Keratinocyte (primary cell): ENCODE measurements at regions not wholly inside any gene's neighbourhood (a gene's known extent, or its start where the extent isn't known, plus 50 kb on each side); places are given as distances from the start of the nearest gene placed in this dataset.

ENCODE experiments used
- EZH2 ChIP-seq: IDR thresholded peaks from one replicate; pipeline ENCODE4 v1.6.1; 2012; ENCODE audit warnings: inconsistent platforms, mild to moderate bottlenecking, low read length, moderate library complexity
- TF ChIP-seq, protein P1 (sequence below), 3 experiments: IDR thresholded peaks in 1 of 3; conservative IDR thresholded peaks in 1 of 3; optimal IDR thresholded peaks in 1 of 3; 2 replicates in 2 of 3; 3 replicates in 1 of 3; pipeline versions ENCODE3 to v1.5.1; 2011; ENCODE audit warnings: low read length in 3 of 3, mild to moderate bottlenecking in 3 of 3, moderate library complexity in 2 of 3, control low read depth in 1 of 3, inconsistent platforms in 1 of 3; ENCODE audit not compliant: insufficient read depth in 2 of 3; ENCODE audit errors: extremely low read depth in 1 of 3

DNA sequence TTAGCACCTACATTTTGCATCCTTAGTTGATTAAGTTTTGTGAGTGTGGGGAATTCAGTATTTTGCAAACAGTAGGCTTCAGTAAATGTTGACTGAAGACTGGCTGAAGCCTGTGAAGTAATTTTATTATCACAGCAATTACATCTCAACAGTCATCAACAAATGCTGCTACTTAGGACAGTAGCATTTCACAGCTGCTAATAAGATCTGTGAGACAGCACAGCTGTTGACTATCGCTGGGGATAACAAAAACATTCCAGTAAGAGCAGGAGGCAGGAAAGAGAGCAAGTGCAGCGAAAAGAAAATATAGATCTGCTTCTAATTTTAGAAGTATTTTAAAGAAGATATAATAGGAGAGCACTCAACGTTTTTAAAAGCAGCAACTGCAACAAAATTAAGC lies 117.3 kb upstream of the FGF10 start:
- TF ChIP-seq, protein P1, sequence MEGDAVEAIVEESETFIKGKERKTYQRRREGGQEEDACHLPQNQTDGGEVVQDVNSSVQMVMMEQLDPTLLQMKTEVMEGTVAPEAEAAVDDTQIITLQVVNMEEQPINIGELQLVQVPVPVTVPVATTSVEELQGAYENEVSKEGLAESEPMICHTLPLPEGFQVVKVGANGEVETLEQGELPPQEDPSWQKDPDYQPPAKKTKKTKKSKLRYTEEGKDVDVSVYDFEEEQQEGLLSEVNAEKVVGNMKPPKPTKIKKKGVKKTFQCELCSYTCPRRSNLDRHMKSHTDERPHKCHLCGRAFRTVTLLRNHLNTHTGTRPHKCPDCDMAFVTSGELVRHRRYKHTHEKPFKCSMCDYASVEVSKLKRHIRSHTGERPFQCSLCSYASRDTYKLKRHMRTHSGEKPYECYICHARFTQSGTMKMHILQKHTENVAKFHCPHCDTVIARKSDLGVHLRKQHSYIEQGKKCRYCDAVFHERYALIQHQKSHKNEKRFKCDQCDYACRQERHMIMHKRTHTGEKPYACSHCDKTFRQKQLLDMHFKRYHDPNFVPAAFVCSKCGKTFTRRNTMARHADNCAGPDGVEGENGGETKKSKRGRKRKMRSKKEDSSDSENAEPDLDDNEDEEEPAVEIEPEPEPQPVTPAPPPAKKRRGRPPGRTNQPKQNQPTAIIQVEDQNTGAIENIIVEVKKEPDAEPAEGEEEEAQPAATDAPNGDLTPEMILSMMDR (optimal IDR thresholded peaks at IDR 0.05 in 1 of 3, IDR thresholded peaks at IDR 0.05 in 1 of 3, conservative IDR thresholded peaks at IDR 0.05 in 1 of 3; ENCODE audit: extremely low read depth in 1 of 3, insufficient read depth in 2 of 3, low read length in 3 of 3) = no peak
- no peak for TF ChIP-seq EZH2
